Suprapubic skin (tissue), 3 donors: ENCODE measurements at regions not wholly inside any gene's neighbourhood (a gene's known extent, or its start where the extent isn't known, plus 50 kb on each side); places are given as distances from the start of the nearest gene placed in this dataset.

Experiments
- POLR2A ChIP-seq, 2 donors: fragments of 450-650 bp; IDR thresholded peaks; one replicate each; pipeline ENCODE4 v1.6.1; 2017; ENCODE audit warnings: antibody characterized with exemption in 2 of 2, mild to moderate bottlenecking in 2 of 2, moderate library complexity in 2 of 2
- TF ChIP-seq, protein P1 (sequence below), 2 donors: fragments of 200-600 bp in 1 of 2; fragments of 450-650 bp in 1 of 2; sonication (generic) in 1 of 2; IDR thresholded peaks; one replicate each; pipeline ENCODE4 v1.5.1; 2016 to 2019; ENCODE audit warnings: antibody characterized with exemption in 2 of 2, mild to moderate bottlenecking in 1 of 2, moderate library complexity in 1 of 2

DNA sequence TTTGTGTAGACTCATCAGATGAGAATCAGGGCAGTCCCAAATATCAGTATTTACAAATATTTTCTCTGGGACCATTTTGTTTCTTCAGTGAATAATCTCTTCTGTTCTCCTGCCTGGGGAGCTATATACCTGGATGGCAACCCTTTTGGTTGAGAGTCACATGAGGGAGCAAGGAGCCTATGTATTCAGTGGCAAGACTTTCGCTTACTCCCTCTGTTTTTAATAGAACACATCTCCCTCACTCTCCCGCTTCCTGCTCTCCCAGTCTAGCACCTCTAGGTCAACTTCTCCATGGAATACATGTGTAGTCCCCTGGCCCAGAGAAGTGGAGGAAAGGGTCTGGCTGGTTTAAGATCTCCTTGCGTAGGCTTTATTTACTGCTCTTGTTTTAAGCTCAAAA lies 600.3 kb downstream of the CCDC85A start:
- TF ChIP-seq, protein P1, sequence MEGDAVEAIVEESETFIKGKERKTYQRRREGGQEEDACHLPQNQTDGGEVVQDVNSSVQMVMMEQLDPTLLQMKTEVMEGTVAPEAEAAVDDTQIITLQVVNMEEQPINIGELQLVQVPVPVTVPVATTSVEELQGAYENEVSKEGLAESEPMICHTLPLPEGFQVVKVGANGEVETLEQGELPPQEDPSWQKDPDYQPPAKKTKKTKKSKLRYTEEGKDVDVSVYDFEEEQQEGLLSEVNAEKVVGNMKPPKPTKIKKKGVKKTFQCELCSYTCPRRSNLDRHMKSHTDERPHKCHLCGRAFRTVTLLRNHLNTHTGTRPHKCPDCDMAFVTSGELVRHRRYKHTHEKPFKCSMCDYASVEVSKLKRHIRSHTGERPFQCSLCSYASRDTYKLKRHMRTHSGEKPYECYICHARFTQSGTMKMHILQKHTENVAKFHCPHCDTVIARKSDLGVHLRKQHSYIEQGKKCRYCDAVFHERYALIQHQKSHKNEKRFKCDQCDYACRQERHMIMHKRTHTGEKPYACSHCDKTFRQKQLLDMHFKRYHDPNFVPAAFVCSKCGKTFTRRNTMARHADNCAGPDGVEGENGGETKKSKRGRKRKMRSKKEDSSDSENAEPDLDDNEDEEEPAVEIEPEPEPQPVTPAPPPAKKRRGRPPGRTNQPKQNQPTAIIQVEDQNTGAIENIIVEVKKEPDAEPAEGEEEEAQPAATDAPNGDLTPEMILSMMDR (IDR thresholded peaks at IDR 0.05), result no peak
- TF ChIP-seq POLR2A (IDR thresholded peaks at IDR 0.05), result no peak
